HT-29 (cell line): ENCODE measurements at regions not wholly inside any gene's neighbourhood (a gene's known extent, or its start where the extent isn't known, plus 50 kb on each side); places are given as distances from the start of the nearest gene placed in this dataset.
"Not testable (repeated sequence)": the region's sequence is repeated elsewhere in the genome, so short reads cannot be mapped to it uniquely, and the experiment has no call there.

Experiments
- DNase-seq: peaks from one replicate; pipeline ENCODE4 v3.0.0-alpha.2; 2015; ENCODE audit warnings: low spot score

DNA sequence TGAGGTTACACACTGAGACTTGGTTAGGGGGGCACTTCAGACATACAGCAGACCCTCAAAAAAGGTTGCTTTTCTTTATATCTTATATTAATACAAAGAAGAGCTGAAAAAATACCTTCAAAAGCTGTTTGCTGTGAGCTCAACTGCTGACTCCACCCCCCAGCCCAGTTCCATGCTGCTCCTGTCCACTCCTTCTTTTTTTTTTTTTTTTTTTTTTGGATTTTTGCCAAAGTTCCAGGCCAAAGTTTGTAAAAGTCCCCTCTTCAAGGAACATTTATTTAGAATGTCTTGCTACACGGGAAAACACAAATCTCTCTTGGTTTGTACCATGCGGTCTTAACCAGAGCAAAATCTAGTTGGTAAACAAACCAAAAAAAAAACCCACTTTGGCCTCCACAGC lies 85.3 kb upstream of the AKAP12 start:
- peak; percentile 22 for DNase-seq

DNA sequence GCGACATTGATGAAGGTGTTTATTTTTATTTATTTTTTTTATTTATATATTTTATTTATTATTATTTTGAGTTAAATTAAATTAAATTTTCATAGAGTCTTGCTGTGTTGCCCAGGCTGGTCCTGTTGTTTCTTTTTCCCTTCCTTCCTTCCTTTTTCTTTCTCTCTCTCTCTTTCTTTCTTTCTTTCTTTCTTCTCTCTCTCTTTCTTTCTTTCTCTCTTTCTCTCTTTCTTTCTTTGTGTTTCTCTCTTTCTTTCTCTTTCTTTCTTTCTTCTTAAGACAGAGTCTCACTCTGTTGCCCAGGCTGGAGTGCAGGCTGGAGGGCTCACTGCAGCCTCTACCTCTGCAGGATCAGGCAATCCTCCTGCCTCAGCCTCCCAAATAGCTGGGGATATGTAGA lies 84.7 kb upstream of the AKAP12 start:
- DNase-seq: no peak

DNA sequence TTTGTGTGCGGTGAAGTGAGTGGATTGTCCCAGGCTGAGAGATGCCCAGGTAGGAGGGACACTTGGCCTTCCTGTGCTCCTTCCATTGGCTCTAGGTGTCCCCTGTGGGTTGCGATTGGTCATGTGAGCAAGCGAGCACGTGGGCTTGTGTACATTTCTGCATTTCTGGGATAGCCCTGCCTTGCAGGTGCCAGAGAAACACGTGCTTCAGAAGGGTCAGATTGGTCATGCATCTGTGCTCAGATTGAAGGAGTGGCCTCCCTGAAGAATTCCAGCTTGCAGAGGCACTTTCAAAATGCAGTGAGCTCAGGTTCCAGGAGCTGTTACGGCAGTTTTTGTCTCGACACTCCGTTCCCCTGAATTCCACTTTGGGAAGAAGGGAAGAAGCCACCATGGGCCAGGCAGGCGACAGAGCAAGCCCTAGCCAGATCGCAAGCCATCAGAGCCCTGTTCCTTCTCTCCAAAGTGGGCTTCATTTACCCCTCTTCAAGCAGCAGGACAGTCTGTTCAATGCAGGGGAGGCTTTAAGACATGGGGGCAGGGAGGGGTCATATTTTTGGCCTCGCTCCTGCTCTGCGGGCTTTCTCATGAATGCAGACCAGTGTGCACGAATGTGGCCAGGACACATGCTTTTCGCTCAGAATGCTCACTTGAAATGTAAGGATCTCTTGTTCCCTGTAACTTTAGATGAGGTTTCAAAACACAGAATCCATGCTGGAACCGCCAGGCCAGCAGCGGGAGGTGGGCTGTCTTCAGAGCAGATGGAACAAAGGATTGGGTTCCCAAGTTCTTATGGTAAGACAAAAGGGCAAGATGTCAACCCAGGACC lies 78.6 kb upstream of the AKAP12 start:
- DNase-seq: peak; percentile 58

DNA sequence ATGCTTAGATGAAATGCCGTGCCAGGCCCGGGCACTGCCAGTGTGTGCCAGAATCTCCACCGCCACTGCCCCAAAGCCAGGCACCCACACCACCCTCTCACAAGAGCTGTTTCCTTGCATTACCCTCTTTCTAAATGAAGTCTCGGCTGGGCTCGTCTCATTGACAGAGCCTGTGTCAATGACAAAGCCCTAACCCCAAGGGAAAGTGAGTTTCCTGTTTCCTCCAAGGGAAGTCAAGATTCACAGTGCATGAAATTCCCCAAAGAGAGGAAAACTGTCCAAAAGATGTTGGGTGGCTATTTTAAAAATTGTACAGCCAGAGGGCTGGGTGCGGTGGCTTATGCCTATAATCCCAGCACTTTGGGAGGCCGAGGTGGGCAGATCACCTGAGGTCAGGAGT lies 75.4 kb upstream of the AKAP12 start:
- DNase-seq: no peak

DNA sequence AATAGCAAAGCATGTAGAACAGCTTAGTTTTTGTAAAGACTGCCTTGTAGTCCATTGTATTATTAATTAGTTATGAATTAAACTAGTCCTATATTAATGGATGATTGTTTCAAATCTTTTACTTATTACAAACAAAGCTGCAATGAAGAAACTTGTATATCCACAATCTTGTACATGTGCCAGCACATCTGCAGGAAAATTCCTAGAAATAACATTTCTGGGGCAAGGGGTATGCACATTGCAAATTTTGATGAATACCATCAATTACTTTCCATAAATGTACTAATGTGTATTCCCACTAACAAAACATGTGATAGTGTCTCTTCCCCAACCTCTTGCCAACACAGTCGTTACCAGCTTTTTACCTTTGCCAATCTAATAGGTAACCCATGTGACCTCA lies 73.6 kb upstream of the AKAP12 start:
- DNase-seq: no peak

DNA sequence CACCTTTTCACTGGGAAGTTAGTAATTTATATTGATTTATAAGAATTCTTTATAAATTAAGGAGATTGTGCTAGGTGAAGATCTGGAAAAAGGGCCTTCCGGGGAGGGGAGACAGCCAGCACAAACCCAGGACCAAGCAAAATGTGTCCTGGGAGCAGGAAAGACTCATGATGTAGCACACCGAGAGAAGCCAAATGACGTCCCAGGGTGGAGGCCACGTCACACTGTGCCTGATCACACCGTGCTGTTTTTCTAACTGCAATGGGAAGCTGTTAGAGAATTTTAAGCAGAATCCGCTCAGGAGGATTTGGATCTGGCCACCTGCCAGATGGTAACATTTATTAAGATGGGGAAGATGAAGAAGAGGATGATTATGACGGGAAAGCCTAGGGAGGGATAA lies 72.7 kb upstream of the AKAP12 start:
- DNase-seq: no peak

DNA sequence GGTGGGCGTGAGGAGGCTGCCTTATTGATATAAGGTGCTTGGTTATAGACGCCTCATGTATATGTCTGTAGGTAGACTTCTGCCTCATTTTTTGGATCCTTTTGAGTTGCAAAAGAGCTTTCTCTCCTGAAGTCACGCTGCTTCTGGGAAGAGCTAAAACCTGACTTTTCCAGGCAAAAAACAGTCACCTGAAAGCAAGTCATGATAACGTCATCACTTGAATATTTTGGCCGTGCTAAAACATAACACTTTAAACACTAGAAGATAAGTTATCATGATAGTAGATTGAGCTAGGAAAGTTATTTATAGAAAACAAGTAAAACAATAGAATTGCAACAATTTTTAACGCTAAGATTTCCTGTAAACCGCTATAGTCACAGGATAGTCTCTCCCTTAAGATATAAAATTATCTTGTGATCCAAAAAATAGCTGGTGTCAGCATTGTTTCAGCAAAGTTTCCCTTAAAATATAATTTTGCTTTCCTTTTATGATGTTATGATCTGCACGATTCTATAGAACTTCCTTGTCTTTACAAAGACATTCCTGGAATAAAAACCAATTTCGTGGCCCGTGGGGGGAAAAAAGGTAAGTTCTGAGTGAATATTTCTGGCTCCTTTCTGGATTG lies 69.0 kb upstream of the AKAP12 start:
- no peak for DNase-seq

DNA sequence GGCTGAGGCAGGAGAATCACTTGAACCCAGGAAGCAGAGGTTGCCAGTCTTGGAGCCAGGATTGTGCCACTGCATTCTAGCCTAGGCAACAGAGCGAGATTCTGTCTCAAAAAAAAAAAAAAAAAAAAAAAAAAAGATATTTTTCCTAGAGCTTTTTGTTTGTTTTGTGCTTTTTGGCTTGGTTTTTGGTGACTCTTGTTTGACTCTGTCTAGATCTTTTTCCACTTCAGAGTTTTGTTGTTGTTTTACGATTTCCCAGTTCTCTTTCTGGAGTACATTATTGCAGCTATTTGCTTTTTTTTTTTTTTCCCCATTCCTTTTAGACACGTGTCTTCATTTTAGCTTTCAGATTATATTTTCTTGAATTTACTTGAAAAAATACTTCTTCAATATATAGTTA lies 67.0 kb upstream of the AKAP12 start:
- DNase-seq: no peak

DNA sequence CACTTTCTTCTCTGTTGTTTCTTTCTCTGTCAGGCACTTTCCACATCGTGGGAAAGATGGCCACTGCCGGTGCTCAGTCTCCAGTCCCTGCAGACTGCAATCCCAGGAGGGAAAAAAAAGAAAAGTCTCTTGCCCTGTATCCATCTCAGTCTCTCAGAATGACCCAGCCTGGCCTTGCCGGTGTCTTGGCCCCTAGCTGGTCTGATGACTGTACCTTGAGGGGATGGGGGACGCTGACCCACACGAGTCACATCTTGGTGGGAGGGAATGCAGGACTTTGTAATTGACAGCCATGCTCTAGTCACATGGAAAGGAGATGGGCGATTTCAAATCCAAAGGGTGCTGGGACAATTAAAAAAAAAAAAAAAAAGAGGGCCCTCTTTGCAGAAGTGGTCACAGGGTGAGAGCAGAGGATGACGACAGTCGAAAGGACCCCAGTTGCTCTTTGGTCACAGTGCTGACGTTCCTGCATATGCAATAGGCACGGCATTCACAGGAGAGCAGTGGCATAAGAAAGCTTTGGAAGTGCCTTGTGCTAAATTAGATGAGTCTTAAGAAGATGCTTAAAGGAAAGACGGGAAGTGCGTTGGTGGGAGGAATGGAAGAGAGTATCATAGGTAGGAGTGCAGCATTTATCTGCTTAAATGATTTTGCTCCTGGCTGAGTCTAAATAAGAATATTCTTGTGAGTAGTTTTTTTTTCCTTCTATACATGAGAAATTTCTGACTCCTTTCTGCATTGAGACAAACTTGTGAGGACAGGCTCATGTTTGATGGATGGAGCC lies 63.9 kb upstream of the AKAP12 start:
- DNase-seq: no peak

DNA sequence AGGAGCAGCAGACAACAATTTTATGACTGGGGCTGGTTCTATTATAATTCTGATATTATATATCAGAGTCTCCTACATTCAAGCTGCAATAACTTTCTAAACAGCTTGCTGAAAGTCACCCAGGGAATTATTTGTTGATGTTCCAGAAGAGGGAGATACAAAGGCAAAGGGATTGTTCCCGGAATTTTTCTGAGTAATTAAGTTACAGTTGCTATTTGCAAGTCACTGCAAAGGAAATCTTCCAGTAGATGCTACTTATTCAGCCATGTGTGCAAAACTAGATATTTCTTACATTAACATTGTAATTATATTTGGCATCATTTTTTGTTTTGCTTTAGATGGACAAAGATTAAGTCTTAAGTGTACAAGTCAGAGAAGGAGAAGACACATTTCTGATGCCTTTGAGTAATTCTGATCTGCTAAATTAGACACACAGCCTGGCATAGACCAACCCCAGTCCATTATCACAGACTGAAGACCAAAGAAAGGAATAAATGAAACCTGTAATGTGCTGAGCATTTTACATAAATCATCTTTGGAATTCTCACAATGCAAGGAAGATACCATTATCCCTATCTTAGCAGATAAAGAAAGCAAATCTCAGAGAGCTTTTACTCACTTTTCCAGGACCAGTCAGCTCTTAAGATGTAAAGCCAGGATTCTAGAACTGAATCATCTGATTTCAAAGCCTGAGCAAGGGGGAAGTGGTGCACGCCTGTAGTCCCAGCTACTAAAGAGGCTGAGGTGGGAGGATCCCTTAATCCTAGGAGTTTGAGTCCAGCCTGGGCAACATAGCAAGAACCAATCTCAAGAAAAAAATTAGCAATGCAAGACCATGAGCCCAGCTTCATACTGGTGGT lies 62.6 kb upstream of the AKAP12 start:
- no peak for DNase-seq

DNA sequence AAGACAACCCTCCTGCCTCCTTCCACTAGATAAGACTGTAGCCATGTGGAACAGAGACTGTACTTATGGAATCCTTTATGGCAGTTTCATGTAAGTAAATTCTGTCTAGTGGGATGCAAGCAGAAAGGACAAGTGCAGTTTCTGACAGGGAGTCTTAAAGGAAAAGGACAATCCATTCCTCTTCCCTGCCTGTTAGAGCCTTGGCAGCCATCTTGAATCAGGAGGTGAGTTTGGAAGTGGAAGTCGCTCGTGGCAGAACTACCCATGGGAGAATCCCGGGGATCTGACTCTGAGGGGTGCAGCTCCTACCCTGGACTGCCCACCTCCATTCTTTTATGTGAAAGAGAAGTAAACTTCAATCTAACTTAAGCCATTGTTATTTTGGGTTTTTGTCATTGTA lies 61.4 kb upstream of the AKAP12 start:
- no peak for DNase-seq

DNA sequence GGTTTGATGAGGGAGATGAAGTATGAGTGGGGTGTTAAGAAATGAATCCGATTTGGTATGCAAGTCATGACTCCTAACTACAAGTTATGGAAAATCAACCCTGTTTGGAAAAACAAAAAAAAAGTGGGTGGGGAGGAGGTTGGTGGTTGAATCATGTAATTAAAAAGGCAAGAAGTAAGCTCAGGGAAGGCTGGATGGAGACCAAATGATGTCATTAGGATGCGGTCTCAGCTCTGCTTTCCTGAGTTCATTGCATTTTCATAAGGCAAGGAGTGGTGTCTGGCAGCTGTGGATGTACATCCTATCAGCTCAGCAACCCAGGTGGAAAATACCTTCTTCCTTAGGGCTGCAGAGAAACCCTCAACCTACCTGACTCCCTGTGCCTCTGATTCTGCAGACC lies 60.4 kb upstream of the AKAP12 start:
- no peak for DNase-seq

DNA sequence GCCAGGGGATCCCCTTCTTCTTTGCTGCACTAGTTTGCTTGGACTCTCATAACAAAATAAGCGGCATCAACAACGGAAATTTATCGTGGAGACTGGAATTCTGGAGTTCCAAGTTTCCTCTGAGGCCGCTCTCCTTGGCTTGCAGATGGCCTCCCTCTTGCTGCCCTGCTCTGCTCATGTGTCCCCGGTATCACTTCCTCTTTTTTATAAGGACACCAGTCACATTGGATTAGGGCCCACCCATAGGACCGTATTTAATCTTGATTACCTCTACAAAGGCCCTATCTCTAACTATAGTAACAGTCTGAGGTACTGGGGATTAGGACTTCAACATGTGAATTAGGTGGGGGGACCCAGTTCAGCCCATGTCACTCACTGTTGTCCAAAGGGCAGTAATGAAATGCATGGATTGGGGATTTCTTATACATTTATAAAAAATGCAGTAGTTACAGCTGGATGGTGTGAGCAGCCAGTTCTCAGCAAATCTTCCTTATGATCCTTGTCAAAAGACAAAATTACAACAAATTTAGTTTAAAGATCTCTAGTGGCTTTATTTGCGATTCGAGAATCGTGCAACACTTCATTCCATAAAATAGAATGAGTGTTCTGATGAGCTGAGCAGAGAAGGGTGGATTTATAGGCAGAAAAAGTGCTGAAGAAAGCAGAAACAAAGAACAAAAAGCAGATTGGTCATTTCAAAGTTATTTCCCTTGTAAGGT lies 59.3 kb upstream of the AKAP12 start:
- no peak for DNase-seq

DNA sequence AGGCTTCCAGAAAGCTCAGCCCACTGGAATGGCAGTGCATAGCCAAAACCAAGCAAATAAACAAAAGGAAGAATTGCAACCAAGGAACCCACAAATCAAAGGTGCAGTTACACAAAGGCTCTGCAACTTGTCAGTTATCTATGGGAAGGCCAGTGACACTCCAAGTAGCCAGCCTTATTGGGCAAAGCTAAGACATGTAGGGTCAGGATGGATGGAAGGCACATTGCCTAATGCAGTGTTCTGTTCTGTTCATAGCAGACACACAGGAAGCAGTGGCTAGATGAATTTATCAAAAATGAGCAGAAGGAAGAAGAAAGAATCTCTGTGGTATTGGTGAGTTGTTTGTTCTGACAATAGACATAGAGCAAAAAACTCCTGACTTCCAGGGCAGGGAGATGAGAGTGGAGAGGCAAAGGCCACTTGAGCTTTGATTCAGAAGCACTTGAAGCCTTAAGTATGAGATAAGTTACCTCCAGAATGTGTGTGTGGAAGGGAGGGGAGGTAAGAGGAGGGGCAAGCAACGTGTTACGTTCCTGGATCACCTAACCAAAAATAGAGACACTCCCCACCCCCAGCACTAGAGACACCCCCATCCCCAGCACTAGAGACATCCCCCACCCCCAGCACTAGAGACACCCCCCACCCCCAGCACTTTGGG lies 57.9 kb upstream of the AKAP12 start:
- no peak for DNase-seq

DNA sequence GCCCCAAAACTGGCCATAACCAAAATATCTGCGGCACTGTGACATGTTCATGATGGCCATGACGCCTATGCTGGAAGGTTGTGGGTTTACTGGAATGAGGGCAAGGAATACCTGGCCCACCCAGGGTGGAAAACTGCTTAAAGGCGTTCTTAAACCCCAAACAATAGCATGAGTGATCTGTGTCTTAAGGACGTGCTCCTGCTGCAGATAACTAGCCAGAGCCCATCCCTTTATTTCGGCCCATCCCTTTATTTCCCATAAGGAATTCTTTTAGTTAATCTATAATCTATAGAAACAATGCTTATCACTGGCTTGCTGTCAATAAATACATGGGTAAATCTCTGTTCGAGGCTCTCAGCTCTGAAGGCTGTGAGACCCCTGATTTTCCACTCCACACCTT lies 56.8 kb upstream of the AKAP12 start:
- DNase-seq: not testable (repeated sequence)

DNA sequence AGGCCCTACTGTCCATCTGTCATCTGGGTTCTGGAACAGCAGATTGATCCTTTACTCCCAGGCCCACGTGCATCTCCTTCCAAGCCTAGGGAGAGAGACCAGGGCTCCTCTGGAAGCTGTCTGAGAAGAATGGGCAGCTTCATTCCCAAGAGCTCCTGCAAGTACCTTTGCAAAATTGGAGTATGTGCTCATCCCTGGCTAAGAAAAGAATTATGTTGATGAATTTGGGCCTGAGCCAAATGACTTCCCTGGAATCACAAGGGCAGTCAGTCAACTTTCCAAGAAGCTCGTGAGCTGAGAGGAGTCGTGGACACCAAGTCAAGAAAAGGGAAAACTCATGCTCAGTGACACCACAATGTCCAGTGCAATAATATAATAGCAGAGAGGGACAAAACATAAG lies 54.6 kb upstream of the AKAP12 start:
- no peak for DNase-seq

DNA sequence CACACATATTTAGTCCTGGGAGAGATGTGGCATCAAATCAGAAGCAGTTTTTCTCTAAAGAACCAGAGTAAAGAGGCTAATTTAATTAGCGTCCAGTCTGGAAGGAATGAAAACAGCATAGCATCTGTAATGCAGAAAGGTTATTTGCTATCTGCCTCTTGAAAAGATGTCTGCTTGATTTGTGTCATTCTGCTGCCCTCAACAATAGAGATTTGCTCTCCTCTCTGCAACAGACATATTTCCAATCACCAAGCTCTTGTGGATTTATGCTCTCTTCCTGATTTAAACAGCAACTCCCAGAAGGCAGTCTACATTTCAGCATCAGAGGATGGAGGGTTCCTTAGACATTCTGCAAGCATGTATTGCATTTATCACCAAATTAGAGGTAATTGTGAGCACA lies 53.5 kb upstream of the AKAP12 start:
- DNase-seq: no peak

DNA sequence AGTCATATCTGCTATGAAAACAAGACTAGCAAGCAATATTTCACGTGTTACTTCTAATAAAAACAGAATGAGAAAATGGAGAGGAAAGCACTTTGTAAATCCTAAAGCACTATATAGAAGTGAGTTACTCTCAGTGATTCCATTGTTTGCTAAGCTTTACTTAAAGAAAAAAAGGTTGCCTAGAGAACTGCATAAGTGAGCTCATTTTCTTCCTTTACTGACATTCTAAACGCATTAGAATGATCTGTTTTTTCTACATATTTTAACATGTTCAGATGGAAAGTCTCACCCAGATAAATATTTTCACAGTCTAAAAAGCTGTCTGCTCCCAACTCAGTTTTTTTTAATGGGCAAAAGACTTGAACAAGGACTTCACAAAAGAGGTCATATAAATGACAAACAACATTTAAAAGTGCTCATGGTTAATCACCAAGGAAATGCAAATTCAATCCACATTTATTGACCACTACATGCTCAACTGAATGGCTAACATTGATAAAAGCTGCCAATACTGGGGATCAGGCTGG lies 52.9 kb upstream of the AKAP12 start:
- no peak for DNase-seq
